H9 (cell line): ENCODE measurements at regions not wholly inside any gene's neighbourhood (a gene's known extent, or its start where the extent isn't known, plus 50 kb on each side); places are given as distances from the start of the nearest gene placed in this dataset.

ENCODE experiments used
- DNase-seq: peaks from one replicate; pipeline ENCODE4 v3.0.0-alpha.2; 2017
- H2AFZ ChIP-seq: one replicate; pipeline ENCODE4 v1.6.1; 2013; ENCODE audit warnings: mild to moderate bottlenecking, low read length, control low read depth, moderate library complexity
- H2AK5ac ChIP-seq: 2 replicates; pipeline ENCODE4 v1.6.1; 2013; ENCODE audit warnings: low read length, control low read depth, mixed read lengths; ENCODE audit not compliant: insufficient read length
- H2BK120ac ChIP-seq: one replicate; pipeline ENCODE4 v1.6.1; 2013; ENCODE audit warnings: low read depth, mild to moderate bottlenecking, low read length, control low read depth, inconsistent platforms; ENCODE audit not compliant: poor library complexity, severe bottlenecking
- H2BK12ac ChIP-seq: 2 replicates; pipeline ENCODE4 v1.6.1; 2013; ENCODE audit warnings: low read length, control low read depth, mixed read lengths, low read depth; ENCODE audit not compliant: insufficient read length
- H2BK15ac ChIP-seq: 2 replicates; pipeline ENCODE4 v1.6.1; 2013; ENCODE audit warnings: low read depth, low read length, control low read depth
- H2BK20ac ChIP-seq: one replicate; pipeline ENCODE4 v1.6.1; 2013; ENCODE audit warnings: low read depth, mild to moderate bottlenecking, low read length, control low read depth, inconsistent platforms; ENCODE audit not compliant: poor library complexity, severe bottlenecking
- H2BK5ac ChIP-seq: 2 replicates; pipeline ENCODE4 v1.6.1; 2013; ENCODE audit warnings: low read length, control low read depth, mixed read lengths; ENCODE audit not compliant: insufficient read length
- H3K14ac ChIP-seq: 2 replicates; pipeline ENCODE4 v1.6.1; 2013; ENCODE audit warnings: low read length, control low read depth; ENCODE audit not compliant: insufficient read depth
- H3K18ac ChIP-seq: 2 replicates; pipeline ENCODE4 v1.6.1; 2013; ENCODE audit warnings: low read depth, mild to moderate bottlenecking, mixed read lengths, low read length, control low read depth; ENCODE audit not compliant: insufficient read length
- H3K23ac ChIP-seq: 2 replicates; pipeline ENCODE4 v1.6.1; 2013; ENCODE audit warnings: low read length, control low read depth, mixed read lengths, low read depth; ENCODE audit not compliant: insufficient read length
- H3K23me2 ChIP-seq: 2 replicates; pipeline ENCODE4 v1.6.1; 2013; ENCODE audit warnings: low read depth, mild to moderate bottlenecking, mixed read lengths, low read length, control low read depth; ENCODE audit not compliant: insufficient read length, poor library complexity, severe bottlenecking
- H3K27ac ChIP-seq: 2 replicates; pipeline ENCODE4 v1.5.1; 2013; ENCODE audit warnings: low read length, control low read depth, mixed read lengths, low read depth; ENCODE audit not compliant: insufficient read length
- H3K27me3 ChIP-seq: 2 replicates; pipeline ENCODE4 v1.6.1; 2013; ENCODE audit warnings: low read length, control low read depth, inconsistent platforms; ENCODE audit not compliant: insufficient read depth
- H3K4ac ChIP-seq: 2 replicates; pipeline ENCODE4 v1.6.1; 2013; ENCODE audit warnings: low read depth, mild to moderate bottlenecking, control low read depth, inconsistent platforms, low read length, moderate library complexity
- H3K4me1 ChIP-seq: 2 replicates; pipeline ENCODE4 v1.6.1; 2013; ENCODE audit warnings: low read length, control low read depth, inconsistent platforms; ENCODE audit not compliant: insufficient read depth
- H3K4me2 ChIP-seq: 2 replicates; pipeline ENCODE4 v1.6.1; 2013; ENCODE audit warnings: low read length, control low read depth, mixed read lengths; ENCODE audit not compliant: insufficient read length, insufficient read depth
- H3K56ac ChIP-seq: 2 replicates; pipeline ENCODE4 v1.6.1; 2013; ENCODE audit warnings: low read depth, mild to moderate bottlenecking, mixed read lengths, low read length, control low read depth; ENCODE audit not compliant: insufficient read length
- H3K79me1 ChIP-seq: 2 replicates; pipeline ENCODE4 v1.6.1; 2013; ENCODE audit warnings: low read depth, mild to moderate bottlenecking, moderate library complexity, low read length, control low read depth, inconsistent platforms; ENCODE audit not compliant: insufficient read depth, poor library complexity, severe bottlenecking
- H3K79me2 ChIP-seq: 2 replicates; pipeline ENCODE4 v1.6.1; 2013; ENCODE audit warnings: low read length, control low read depth, inconsistent platforms; ENCODE audit not compliant: insufficient read depth
- H3K9ac ChIP-seq: 2 replicates; pipeline ENCODE4 v1.6.1; 2013; ENCODE audit warnings: low read length, control low read depth, mixed read lengths; ENCODE audit not compliant: insufficient read length; ENCODE audit errors: extremely low read depth
- H3K9me3 ChIP-seq: one replicate; pipeline ENCODE4 v1.6.1; 2013; ENCODE audit warnings: low read depth, low read length, inconsistent platforms; ENCODE audit not compliant: control insufficient read depth
- H3T11ph ChIP-seq: one replicate; pipeline ENCODE4 v1.6.1; 2013; ENCODE audit warnings: mild to moderate bottlenecking, low read length, control low read depth, inconsistent platforms
- H4K20me1 ChIP-seq: one replicate; pipeline ENCODE4 v1.6.1; 2013; ENCODE audit not compliant: control insufficient read depth, insufficient read length, insufficient read depth
- H4K5ac ChIP-seq: 2 replicates; pipeline ENCODE4 v1.6.1; 2013; ENCODE audit warnings: low read depth, mild to moderate bottlenecking, mixed read lengths, low read length, control low read depth; ENCODE audit not compliant: insufficient read length
- H4K8ac ChIP-seq: replicated peaks from 2 replicates; pipeline ENCODE4 v1.6.1; 2013; ENCODE audit warnings: low read length, control low read depth, mixed read lengths, low read depth; ENCODE audit not compliant: insufficient read length
- H4K91ac ChIP-seq: 2 replicates; pipeline ENCODE4 v1.6.1; 2013; ENCODE audit warnings: low read depth, mild to moderate bottlenecking, moderate library complexity, mixed read lengths, low read length, control low read depth; ENCODE audit not compliant: insufficient read length
- H3K27ac Mint-ChIP-seq, 3 experiments: 2 replicates in 2 of 3; 3 replicates in 1 of 3; pipeline ENCODE4 v1.8.0; 2020 to 2021; ENCODE audit warnings: mixed read lengths in 3 of 3, mild to moderate bottlenecking in 1 of 3, moderate library complexity in 1 of 3
- H3K27me3 Mint-ChIP-seq: 2 replicates; pipeline ENCODE4 v1.8.0; 2021; ENCODE audit warnings: low read depth, mild to moderate bottlenecking, moderate library complexity, mixed read lengths
- H3K36me3 Mint-ChIP-seq, 3 experiments: 2 replicates in 2 of 3; 3 replicates in 1 of 3; pipeline ENCODE4 v1.8.0; 2020 to 2021; ENCODE audit warnings: low read depth in 3 of 3, mixed read lengths in 3 of 3; ENCODE audit not compliant: insufficient read depth in 1 of 3
- H3K4me1 Mint-ChIP-seq, 2 experiments: 2 replicates each; pipeline ENCODE4 v1.8.0; 2020; ENCODE audit warnings: mixed read lengths in 2 of 2
- H3K4me3 Mint-ChIP-seq, 2 experiments: 2 replicates in 1 of 2; 3 replicates in 1 of 2; pipeline ENCODE4 v1.8.0; 2020 to 2021; ENCODE audit warnings: mild to moderate bottlenecking in 2 of 2, mixed read lengths in 2 of 2, moderate library complexity in 1 of 2
- H3K9me3 Mint-ChIP-seq, 2 experiments: 2 replicates in 1 of 2; 3 replicates in 1 of 2; pipeline ENCODE4 v1.8.0; 2020; ENCODE audit warnings: mild to moderate bottlenecking in 2 of 2, mixed read lengths in 2 of 2, moderate library complexity in 1 of 2
- WGBS: extraction: QIAGEN DNeasy Blood & Tissue Kit; methylation state at CpG from one replicate; pipeline ENCODE4 v1.1.7; 2013; ENCODE audit warnings: missing lambda C conversion rate, low lambda C conversion rate, mixed read lengths; ENCODE audit not compliant: insufficient read length; ENCODE audit errors: extremely low coverage; 5-methylcytosine and 5-hydroxymethylcytosine counted together
- TF ChIP-seq, protein P1 (sequence below): fragments of 200-600 bp; sonication (generic); conservative IDR thresholded peaks from 3 replicates; pipeline ENCODE4 v1.8.0; 2021; ENCODE audit warnings: antibody characterized with exemption, mild to moderate bottlenecking

- H4K5ac ChIP-seq = no peak overlapping the region
- H4K20me1 ChIP-seq = no peaks in the 10 kb centered on the region
- no peak overlapping the region for H2BK15ac ChIP-seq
- TF ChIP-seq, protein P1, sequence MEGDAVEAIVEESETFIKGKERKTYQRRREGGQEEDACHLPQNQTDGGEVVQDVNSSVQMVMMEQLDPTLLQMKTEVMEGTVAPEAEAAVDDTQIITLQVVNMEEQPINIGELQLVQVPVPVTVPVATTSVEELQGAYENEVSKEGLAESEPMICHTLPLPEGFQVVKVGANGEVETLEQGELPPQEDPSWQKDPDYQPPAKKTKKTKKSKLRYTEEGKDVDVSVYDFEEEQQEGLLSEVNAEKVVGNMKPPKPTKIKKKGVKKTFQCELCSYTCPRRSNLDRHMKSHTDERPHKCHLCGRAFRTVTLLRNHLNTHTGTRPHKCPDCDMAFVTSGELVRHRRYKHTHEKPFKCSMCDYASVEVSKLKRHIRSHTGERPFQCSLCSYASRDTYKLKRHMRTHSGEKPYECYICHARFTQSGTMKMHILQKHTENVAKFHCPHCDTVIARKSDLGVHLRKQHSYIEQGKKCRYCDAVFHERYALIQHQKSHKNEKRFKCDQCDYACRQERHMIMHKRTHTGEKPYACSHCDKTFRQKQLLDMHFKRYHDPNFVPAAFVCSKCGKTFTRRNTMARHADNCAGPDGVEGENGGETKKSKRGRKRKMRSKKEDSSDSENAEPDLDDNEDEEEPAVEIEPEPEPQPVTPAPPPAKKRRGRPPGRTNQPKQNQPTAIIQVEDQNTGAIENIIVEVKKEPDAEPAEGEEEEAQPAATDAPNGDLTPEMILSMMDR = no peak
- H3K79me1 ChIP-seq = no peaks in the 10 kb centered on the region
- no peak overlapping the region for H2BK12ac ChIP-seq
- no peaks in the 10 kb centered on the region for H3K9me3 ChIP-seq
- no peak overlapping the region for H2BK5ac ChIP-seq
- no peak overlapping the region for H3K14ac ChIP-seq
- no peak overlapping the region for H3K27ac ChIP-seq
- H4K91ac ChIP-seq = no peak overlapping the region
- Mint-ChIP-seq H3K36me3 (no peaks in the 10 kb centered on the region), H3K27me3 (no peaks in the 10 kb centered on the region), H3K9me3 (peaks cover 3 to 11% of the 10 kb centered on the region in 2 experiments; a peak in 4 of 5 replicates), H3K4me1 (no peaks in the 10 kb centered on the region; a peak in 1 of 4 replicates), H3K27ac (no peak overlapping the region), H3K4me3 (no peak overlapping the region)
- H3K23me2 ChIP-seq = no peaks in the 10 kb centered on the region
- H2AFZ ChIP-seq = no peak overlapping the region
- H3K9ac ChIP-seq = no peak overlapping the region
- no peak overlapping the region for H3K4ac ChIP-seq
- no peak overlapping the region for H3T11ph ChIP-seq
- WGBS = no CpG with 5 or more reads among the region's 1 CpG
- no peak overlapping the region for H4K8ac ChIP-seq
- H3K23ac ChIP-seq = no peak overlapping the region
- H2BK120ac ChIP-seq = no peak overlapping the region
- no peak overlapping the region for H3K4me2 ChIP-seq
- no peaks in the 10 kb centered on the region for H3K4me1 ChIP-seq
- no peak overlapping the region for H3K18ac ChIP-seq
- H3K56ac ChIP-seq = no peak overlapping the region
- H2AK5ac ChIP-seq = no peak overlapping the region
- no peaks in the 10 kb centered on the region for H3K27me3 ChIP-seq
- no peaks in the 10 kb centered on the region for H3K79me2 ChIP-seq
- no peak overlapping the region for H2BK20ac ChIP-seq
- DNase-seq = no peak
Observed at GRCh38 chr3:94673876-94674275, 611.0 kb downstream of the NSUN3 start.
